ENCODE measurements at regions not wholly inside any gene's neighbourhood (a gene's known extent, or its start where the extent isn't known, plus 50 kb on each side); places are given as distances from the start of the nearest gene placed in this dataset.
"Not testable (repeated sequence)": the region's sequence is repeated elsewhere in the genome, so short reads cannot be mapped to it uniquely, and the experiment has no call there.

- TF ChIP-seq CTCF (IDR thresholded peaks at IDR 0.05); POLR2A (IDR thresholded peaks at IDR 0.05); EP300 (IDR thresholded peaks at IDR 0.05; ENCODE audit: low read depth); POLR2AphosphoS5 (IDR thresholded peaks at IDR 0.05): not testable (repeated sequence)
Observed at GRCh38 chr12:114022081-114022480, 56.0 kb upstream of the RBM19 start.

Data from transverse colon (tissue), 4 donors.